Limb (tissue), 2 donors: ENCODE measurements at regions not wholly inside any gene's neighbourhood (a gene's known extent, or its start where the extent isn't known, plus 50 kb on each side); places are given as distances from the start of the nearest gene placed in this dataset.

Source experiments
- DNase-seq, 2 donors: peaks; one replicate each; pipeline ENCODE4 v3.0.0-alpha.2; 2016; ENCODE audit errors: extremely low spot score in 2 of 2

DNA sequence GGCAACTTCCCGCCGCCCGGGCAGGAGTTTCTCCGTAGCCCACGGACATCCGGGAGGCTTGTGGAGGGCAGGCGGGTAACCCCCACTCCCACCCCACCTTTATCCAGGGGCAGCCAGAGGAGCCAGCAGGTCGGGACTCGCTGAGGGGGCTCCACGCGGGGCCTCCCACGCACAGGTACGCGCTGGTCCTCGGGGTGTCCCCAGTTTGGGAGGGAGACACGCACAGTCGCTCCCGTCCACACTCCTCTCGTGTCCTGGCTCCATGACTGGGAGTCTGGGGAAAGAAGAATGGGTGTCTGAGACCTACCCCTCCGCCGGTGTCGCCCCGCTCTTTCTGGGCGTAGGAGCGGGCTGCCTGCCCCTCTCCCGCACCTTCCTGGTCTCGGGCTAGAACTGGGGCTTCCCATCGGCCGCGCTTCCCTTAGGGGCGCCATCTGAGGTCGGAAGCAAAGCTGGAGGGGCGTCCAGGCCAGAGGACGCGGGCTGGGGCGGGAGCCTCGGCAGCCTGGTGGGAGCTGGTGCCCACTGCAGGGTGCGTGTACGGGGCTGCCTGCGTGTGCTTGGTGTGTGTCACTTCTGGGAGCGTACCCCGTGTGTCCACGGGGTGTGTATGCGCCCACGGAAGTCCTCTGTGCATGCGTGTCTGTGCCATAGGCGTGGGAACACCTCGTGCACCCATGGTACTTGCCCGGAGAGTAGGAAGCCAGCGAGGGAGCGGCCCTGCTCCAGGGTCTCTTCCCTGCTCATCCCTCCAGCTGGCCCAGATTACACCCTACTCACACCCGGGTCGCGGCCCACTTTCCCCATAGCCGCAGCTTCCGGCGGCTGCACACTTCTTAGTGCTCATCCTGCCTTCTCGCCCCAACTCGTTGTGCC is 73.0 kb upstream of the LEP start:
- DNase-seq = no peak

DNA sequence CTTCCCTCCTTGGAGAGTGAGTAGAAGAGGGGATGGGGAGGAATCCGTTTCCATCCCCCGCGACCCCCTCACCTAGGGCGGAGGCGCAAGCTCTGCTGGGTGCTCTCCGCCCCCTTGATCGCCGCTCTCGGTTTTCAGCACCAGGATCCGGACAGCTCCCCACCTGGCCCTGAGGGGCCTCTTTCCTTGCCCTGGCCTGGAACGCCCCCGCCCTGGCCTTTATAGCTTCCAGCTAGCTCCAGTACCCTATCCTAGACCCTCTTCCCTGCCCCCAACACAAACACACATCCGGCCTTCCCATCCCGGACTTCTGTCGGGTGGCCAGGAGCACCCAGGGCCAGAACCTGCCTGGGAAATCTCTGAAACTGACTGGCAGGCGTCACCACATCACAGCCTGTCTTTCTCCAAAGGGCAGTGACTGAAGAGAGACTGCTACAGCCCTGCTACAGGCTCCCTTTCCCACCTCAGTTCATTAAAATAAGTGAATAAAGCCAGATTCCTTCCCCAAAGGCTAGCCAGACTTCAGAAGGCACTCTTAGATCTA is 72.3 kb upstream of the LEP start:
- DNase-seq = peak; percentile 5 to 78

DNA sequence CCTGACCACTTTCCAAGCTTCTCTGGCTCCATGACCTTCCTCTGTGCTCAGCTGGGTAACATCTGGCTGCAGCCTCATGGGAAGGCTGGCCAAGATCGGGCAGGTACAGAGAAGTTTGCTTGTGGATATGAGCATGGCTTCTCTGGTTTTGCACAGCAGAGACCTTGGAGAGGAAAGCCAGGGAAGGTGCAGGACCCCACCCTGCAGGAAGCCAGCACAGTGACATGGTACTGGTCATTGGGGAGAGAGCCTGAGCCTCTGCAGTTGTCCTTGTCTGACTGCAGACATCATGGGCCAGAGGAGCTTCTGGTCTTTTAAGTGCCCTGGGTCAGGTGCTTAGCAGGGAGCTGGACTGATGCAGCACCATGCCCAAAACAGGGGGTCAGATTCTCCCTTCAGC is 70.6 kb upstream of the LEP start:
- no peak for DNase-seq

GRCh38 chr7:128171342-128171918 is 69.6 kb upstream of the LEP start:
- no peak for DNase-seq

DNA sequence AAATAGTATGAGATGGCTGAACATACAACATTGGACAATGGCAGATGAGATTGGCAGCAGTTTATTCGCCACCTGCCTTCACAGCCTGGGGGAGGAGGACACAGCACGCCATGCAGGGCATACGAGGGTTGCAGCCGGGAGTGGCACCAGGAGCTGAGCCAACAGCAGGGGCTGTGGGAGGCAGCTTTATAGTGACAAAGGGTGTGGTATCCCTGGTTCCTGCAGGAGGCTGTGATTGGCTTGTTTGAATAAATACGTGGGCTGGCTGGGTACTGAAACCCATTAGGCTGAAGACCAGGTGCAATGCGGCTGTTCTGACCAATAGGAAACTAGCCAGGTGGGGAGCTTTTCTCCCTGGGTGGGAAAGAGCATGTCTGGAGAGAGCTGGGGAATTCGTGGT is 68.9 kb upstream of the LEP start:
- DNase-seq = no peak

DNA sequence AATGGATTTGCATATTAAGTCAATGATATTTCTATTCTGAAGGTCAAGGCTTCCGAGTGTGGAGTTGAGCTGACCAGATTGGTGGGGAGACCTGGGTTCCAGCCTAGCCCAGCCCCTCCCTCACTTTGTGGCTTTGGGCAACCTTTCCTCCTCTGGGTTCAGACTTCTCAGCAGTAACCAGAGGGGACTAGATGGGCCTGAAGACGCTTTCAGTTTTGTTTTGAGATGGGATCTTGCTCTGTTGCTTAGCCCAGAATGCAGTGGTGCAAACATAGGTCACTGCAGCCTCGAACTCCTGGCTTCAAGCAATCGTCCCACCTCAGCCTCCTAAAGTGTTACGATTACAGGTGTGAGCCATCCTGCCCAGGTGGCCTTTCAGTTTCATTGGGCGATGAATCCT is 68.1 kb upstream of the LEP start:
- DNase-seq = no peak

GRCh38 chr7:128174386-128174785 is 66.7 kb upstream of the LEP start:
- no peak for DNase-seq

- no peak for DNase-seq
These were observed 64.4 kb upstream of the LEP start for GRCh38 chr7:128176696-128177095.

- no peak for DNase-seq
These were observed 63.1 kb upstream of the LEP start for GRCh38 chr7:128177768-128178550.

GRCh38 chr7:128178611-128179010 is 62.5 kb upstream of the LEP start:
- no peak for DNase-seq

DNA sequence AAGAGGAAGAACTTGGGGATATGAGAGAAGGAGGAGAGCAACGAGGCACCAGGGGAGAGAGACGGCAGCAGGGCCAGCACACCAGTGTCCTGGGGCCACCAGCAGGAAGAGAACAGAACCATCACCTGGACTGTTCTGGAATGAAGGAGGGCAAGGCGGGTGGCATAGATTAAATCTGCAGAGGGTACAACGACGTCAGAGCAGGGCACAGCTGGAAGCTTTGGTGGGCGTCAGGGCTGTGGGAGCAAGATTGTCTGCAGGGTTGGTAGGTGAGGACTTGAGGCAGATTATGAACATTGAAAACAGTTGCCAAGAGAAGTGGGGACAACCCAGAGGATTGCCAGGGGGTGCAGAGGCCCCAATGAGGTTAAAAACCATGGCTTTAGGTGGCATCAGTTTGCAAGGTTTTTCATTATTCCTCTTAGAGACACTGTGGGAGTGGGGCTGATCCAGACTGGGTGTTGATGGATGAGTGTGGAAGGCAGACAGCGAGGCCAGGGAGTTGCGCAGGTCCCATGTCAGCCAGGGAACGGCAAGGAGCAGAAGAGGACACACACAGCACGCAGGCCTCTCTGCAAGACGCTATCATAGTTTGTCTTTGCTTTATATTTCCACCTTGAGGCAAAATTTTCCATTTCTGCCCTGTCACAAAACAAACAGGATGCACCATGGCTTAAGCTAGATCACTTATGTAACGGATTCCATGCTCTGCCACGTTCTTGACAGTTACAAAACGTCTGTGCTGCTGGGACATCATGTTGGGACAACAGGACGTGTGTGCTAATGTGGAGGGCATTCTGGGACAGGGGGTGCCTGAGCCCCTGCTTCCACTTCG is 52.5 kb upstream of the LEP start:
- DNase-seq = no peak

DNA sequence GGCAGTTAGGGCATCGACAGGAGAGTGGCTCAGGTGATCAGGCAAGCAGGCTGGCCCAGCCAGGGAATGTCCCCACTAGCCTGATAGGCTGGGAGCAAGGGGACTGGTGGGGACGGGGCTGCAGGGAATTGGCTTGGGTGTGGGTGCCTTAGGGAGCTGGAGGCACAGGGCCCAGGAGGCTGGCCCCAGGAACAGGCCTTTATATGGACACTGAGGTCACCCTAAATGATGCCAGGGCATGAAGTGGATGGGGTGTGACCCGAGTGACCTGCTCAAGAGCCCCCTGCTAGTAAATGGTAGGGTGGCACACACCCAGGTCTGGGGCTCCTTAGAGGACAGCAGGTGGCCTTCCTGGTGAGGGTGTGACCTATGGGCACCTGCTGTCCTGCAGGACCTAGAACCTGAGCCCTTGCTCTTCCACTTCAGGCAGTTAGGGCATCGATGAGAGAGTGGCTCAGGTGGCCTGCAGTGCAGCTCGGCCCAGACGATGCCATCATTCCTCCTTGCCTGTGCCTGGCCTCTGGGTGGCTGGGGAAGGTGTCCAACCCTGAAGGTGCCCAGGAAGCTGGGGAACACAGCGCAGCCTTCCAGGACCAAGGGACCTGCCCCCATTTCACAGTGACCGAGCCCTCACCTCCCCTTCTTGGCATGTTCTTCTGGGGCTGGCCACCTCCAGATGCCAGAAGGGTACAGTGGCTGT is 51.7 kb upstream of the LEP start:
- no peak for DNase-seq

DNA sequence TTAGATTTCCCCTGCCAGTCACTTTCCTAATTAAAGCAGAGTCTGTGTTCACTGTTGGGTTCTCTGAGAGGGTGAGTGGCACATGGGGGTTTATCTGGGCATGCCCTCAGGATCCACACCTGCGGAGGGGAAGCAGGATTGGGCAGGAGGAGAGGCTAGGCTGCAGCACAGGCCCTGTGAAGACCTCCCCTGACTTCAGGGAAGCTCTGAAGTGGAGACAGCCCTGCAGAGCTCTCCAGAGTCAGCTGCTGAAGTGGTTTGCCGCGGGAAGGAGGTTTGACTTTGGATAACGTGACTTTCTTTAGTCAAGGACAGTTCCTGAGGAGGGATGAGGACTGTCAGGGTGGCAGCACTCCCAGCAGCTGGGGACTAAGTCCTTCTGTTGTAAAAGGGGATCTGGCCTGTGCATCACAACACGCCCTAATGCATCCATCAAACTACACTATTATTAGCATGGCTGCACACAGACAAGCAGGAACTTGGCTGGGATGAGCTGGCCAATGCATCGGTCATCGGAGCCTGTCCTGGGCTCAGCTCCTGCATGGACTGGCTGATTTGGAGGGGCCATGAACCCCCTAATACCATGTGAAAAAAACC is 50.9 kb upstream of the LEP start:
- no peak for DNase-seq

DNA sequence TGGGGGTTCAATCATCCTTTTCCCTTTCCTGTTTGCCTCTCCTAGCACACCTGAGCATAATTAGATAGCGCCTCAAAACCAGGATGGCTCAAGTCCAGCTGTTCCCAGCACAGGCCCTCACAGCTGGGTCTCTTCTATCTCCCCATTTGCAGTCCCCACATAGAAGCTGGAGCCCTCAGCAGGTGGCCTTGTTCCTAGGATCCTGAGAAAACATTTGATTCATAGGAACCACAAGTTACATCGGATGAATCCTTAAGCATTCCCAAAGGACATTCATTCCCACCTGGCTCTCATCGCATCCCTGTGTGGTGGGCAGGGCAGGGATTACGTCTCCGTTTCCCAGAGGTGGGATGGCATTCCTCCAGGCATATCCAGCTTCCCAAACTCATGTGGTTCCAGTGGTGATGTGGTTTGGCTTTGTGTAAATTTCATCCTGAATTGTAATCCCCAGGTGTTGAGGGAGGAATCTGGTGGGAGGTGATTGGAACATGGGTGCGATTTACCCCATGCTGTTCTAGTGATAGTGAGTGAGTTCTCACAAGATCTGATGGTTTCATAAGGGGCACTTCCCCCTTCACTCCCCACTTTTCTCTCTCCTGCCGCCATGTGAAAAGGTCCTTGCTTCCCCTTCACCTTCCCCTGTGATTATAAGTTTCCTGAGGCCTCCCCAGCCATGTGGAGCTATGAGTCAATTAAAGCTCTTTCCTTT is 49.8 kb upstream of the LEP start:
- DNase-seq = no peak
